ENCODE measurements at regions not wholly inside any gene's neighbourhood (a gene's known extent, or its start where the extent isn't known, plus 50 kb on each side); places are given as distances from the start of the nearest gene placed in this dataset.

DNA sequence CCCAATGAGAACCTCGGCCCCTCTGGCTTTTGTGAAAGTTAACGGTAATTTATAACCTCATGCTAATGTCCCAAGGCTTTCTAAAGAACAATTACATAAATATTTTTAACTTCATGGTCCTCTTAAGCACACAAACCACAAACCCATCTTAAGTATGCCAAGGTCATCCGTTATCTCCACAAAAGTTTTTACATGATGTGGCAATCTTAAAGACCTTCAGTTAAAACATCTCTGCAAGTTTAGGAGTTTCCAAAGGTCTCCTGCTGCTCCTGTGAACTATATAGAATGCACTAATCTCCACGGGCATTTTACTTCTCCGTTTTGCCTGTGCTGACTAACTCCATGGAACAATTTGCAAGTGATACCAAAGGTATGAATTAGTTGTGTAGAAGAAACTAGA, 228.2 kb downstream of the TLE1 start:
- Histone ChIP-seq H3K27me3 (no peaks in the 10 kb centered on the region), H3K4me3 (no peak overlapping the region), H3K27ac (no peak overlapping the region), H3K4me1 (no peaks in the 10 kb centered on the region), H3K9me3 (no peaks in the 10 kb centered on the region), H3K36me3 (no peaks in the 10 kb centered on the region)
- TF ChIP-seq POLR2AphosphoS5 (IDR thresholded peaks at IDR 0.05; ENCODE audit: insufficient read depth in 1 of 2, low read depth in 1 of 2) (no peak), POLR2A (IDR thresholded peaks at IDR 0.05) (no peak)
- TF ChIP-seq, protein P1, sequence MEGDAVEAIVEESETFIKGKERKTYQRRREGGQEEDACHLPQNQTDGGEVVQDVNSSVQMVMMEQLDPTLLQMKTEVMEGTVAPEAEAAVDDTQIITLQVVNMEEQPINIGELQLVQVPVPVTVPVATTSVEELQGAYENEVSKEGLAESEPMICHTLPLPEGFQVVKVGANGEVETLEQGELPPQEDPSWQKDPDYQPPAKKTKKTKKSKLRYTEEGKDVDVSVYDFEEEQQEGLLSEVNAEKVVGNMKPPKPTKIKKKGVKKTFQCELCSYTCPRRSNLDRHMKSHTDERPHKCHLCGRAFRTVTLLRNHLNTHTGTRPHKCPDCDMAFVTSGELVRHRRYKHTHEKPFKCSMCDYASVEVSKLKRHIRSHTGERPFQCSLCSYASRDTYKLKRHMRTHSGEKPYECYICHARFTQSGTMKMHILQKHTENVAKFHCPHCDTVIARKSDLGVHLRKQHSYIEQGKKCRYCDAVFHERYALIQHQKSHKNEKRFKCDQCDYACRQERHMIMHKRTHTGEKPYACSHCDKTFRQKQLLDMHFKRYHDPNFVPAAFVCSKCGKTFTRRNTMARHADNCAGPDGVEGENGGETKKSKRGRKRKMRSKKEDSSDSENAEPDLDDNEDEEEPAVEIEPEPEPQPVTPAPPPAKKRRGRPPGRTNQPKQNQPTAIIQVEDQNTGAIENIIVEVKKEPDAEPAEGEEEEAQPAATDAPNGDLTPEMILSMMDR (IDR thresholded peaks at IDR 0.05), result no peak
- no peak for DNase-seq (ENCODE audit: extremely low spot score in 2 of 2)
- intact Hi-C loops (cut with DNase I), result no loop called here

GRCh38 chr9:81460693-81461092, 228.7 kb downstream of the TLE1 start:
- intact Hi-C loops (cut with DNase I), result no loop called here
- no peak for DNase-seq (ENCODE audit: extremely low spot score in 2 of 2)
- Histone ChIP-seq H3K36me3 (no peaks in the 10 kb centered on the region), H3K27me3 (no peaks in the 10 kb centered on the region), H3K9me3 (no peaks in the 10 kb centered on the region), H3K27ac (no peak overlapping the region), H3K4me1 (no peaks in the 10 kb centered on the region), H3K4me3 (no peak overlapping the region)
- TF ChIP-seq POLR2AphosphoS5 (IDR thresholded peaks at IDR 0.05; ENCODE audit: insufficient read depth in 1 of 2, low read depth in 1 of 2), result no peak
- TF ChIP-seq, protein P1 (IDR thresholded peaks at IDR 0.05), result no peak
- TF ChIP-seq POLR2A (IDR thresholded peaks at IDR 0.05), result no peak

- Histone ChIP-seq H3K9me3 (no peaks in the 10 kb centered on the region), H3K4me3 (no peak overlapping the region), H3K36me3 (no peaks in the 10 kb centered on the region), H3K27me3 (no peaks in the 10 kb centered on the region), H3K27ac (no peak overlapping the region), H3K4me1 (no peaks in the 10 kb centered on the region)
- TF ChIP-seq, protein P1 (IDR thresholded peaks at IDR 0.05), result no peak
- no peak for TF ChIP-seq POLR2A (IDR thresholded peaks at IDR 0.05)
- no peak for TF ChIP-seq POLR2AphosphoS5 (IDR thresholded peaks at IDR 0.05; ENCODE audit: insufficient read depth in 1 of 2, low read depth in 1 of 2)
- no peak for DNase-seq (ENCODE audit: extremely low spot score in 2 of 2)
- intact Hi-C loops (cut with DNase I), result no loop called here
These were observed 229.8 kb downstream of the TLE1 start for GRCh38 chr9:81459591-81459990.

DNA sequence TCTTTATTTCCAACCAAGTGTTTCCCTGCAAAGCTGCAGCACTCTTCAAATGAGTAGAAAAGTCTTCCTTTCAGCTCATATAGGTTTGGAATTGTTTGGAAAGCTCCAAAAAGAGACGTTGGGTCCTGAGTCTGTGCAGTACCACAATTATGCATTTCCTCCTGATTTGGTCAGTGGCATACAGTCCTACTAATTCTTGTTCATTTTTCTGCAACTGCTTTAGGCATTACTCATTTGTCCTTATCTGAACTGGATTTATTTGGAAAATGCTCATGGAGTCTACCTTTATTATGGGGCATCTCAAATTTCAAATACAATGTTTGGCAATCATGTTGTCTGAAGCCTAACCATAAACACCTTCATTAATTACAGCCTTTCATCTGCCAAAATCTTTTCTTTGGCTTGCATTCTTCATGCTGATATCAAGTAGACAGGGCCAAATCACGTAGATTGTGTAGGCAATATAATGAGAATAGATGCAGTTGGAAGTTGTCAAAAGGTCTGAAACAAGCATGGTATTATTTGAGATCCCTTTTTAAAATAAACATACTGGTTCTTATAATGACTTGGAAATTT, 232.8 kb downstream of the TLE1 start:
- DNase-seq (ENCODE audit: extremely low spot score in 2 of 2), result no peak
- intact Hi-C loops (cut with DNase I), result no loop called here

More for the DNA sequence above, 232.8 kb downstream of the TLE1 start:
- Histone ChIP-seq H3K9me3 (no peaks in the 10 kb centered on the region), H3K36me3 (no peaks in the 10 kb centered on the region), H3K27ac (no peak overlapping the region), H3K4me1 (no peaks in the 10 kb centered on the region), H3K4me3 (no peak overlapping the region), H3K27me3 (no peaks in the 10 kb centered on the region)
- no peak for TF ChIP-seq POLR2A (IDR thresholded peaks at IDR 0.05)
- TF ChIP-seq, protein P1 (IDR thresholded peaks at IDR 0.05), result no peak
- no peak for TF ChIP-seq POLR2AphosphoS5 (IDR thresholded peaks at IDR 0.05; ENCODE audit: insufficient read depth in 1 of 2, low read depth in 1 of 2)

Data from vagina (tissue), 2 donors.